Mucosa of descending colon (tissue), 3 donors: ENCODE measurements at regions not wholly inside any gene's neighbourhood (a gene's known extent, or its start where the extent isn't known, plus 50 kb on each side); places are given as distances from the start of the nearest gene placed in this dataset.

Source experiments
- ATAC-seq: fragments of 200-7000 bp; cut with Tn5 transposase; one replicate; pipeline ENCODE4 v1.9.1; 2020; ENCODE audit warnings: mild to moderate bottlenecking, moderate library complexity
- DNase-seq, 3 donors: peaks; one replicate each; pipeline ENCODE4 v3.0.0-alpha.2; 2020
- H3K36me3 ChIP-seq: fragments of 200-600 bp; one replicate; pipeline ENCODE4 v1.8.0; 2021; ENCODE audit warnings: low read depth, mild to moderate bottlenecking
- H3K4me1 ChIP-seq: fragments of 200-600 bp; one replicate; pipeline ENCODE4 v1.8.0; 2021; ENCODE audit warnings: low read depth, mild to moderate bottlenecking
- H3K4me3 ChIP-seq: fragments of 200-600 bp; one replicate; pipeline ENCODE4 v1.8.0; 2021; ENCODE audit warnings: mild to moderate bottlenecking
- H3K9me3 ChIP-seq: fragments of 200-600 bp; one replicate; pipeline ENCODE4 v1.8.0; 2021; ENCODE audit warnings: mild to moderate bottlenecking
- CTCF ChIP-seq: fragments of 200-600 bp; IDR thresholded peaks from one replicate; pipeline ENCODE4 v1.8.0; 2022; ENCODE audit warnings: antibody characterized with exemption, mild to moderate bottlenecking
- intact Hi-C, 2 donors: fragments of 100-400 bp; cut with DNase I in 1 of 2; cut with micrococcal nuclease in 1 of 2; formaldehyde crosslinking; loops; one replicate each; pipeline versions ENCODE4 v1.11.0 to v1.11.1; 2022; cut with DNase I, micrococcal nuclease
- donor health status: DM: no; HTN: no; CAD: no; lungs with moderate emphysema.
- donor health status: DM: no; HTN: no; CAD: no.
- donor health status: DM: no; HTN: yes; CAD: no.

DNA sequence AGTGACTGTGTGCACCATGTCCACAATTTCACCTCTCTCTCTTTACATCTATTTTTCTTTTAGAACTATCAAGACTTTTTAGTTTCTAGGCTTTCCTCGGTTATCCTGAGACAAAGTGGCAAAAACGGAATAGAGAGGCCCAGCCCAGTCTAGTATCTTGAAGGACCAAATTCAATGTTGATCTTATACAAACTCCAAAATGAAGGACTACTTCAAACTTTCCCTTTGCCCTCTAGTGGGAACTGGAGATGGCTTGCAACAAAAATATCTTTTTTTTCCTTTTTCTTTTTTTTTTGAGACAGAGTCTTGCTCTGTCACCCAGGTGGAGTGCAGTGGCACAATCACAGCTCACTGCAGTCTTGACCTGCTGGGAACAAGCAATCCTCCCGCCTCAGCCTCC lies 338.5 kb upstream of the UMPS start:
- H3K36me3 ChIP-seq: no peaks in the 10 kb centered on the region
- ATAC-seq: no peak
- no peaks in the 10 kb centered on the region for H3K9me3 ChIP-seq
- no peak for TF ChIP-seq CTCF
- intact Hi-C loops: no loop called here
- no peak overlapping the region for H3K4me3 ChIP-seq
- DNase-seq: no peak
- H3K4me1 ChIP-seq: no peaks in the 10 kb centered on the region

GRCh38 chr3:124393340-124393739 lies 336.9 kb upstream of the UMPS start:
- intact Hi-C loops: no loop called here
- no peaks in the 10 kb centered on the region for H3K9me3 ChIP-seq
- H3K4me1 ChIP-seq: no peaks in the 10 kb centered on the region
- H3K36me3 ChIP-seq: no peaks in the 10 kb centered on the region
- ATAC-seq (no peak), DNase-seq (no peak)
- H3K4me3 ChIP-seq: no peak overlapping the region
- TF ChIP-seq CTCF: no peak

DNA sequence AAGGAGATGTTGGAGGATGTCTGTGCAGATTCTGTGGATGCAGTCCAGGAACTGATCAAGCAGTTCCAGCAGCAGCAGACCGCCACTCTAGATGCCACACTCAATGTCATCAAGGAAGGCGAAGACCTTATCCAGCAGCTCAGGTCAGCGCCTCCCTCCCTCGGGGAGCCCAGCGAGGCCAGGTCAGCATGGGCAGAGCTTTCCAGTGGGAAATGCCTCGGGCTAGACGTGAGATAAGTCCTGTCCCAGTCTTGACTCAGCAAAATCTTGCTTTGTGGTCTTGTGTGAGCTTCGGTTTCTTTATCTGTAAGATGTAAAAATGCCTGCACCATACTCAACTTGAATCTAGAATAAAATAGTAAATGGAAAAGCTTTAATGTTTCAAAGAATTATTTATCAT lies 335.1 kb upstream of the UMPS start:
- no peak for TF ChIP-seq CTCF
- intact Hi-C loops: no loop called here
- H3K4me1 ChIP-seq: no peaks in the 10 kb centered on the region
- ATAC-seq (no peak), DNase-seq (no peak)
- no peaks in the 10 kb centered on the region for H3K36me3 ChIP-seq
- no peak overlapping the region for H3K4me3 ChIP-seq
- H3K9me3 ChIP-seq: no peaks in the 10 kb centered on the region

GRCh38 chr3:124395584-124396338 lies 334.5 kb upstream of the UMPS start:
- no peak for TF ChIP-seq CTCF
- no peaks in the 10 kb centered on the region for H3K4me1 ChIP-seq
- H3K36me3 ChIP-seq: no peaks in the 10 kb centered on the region
- H3K4me3 ChIP-seq: no peak overlapping the region
- H3K9me3 ChIP-seq: no peaks in the 10 kb centered on the region
- intact Hi-C loops: no loop called here
- DNase-seq (peak in 1 of 3 donors; percentile 13), ATAC-seq (no peak)

GRCh38 chr3:124396339-124396950 lies 333.8 kb upstream of the UMPS start:
- Histone ChIP-seq H3K4me3 (no peak overlapping the region), H3K9me3 (no peaks in the 10 kb centered on the region), H3K36me3 (no peaks in the 10 kb centered on the region), H3K4me1 (no peaks in the 10 kb centered on the region)
- DNase-seq: no peak
- no peak for TF ChIP-seq CTCF
- intact Hi-C loops: no loop called here
- no peak for ATAC-seq
